GM12878 (cell line): ENCODE measurements at regions not wholly inside any gene's neighbourhood (a gene's known extent, or its start where the extent isn't known, plus 50 kb on each side); places are given as distances from the start of the nearest gene placed in this dataset.

Experiments
- ATAC-seq: fragments of 200-7000 bp; cut with Tn5 transposase; 3 replicates; pipeline ENCODE4 v1.9.1; 2020; ENCODE audit warnings: mild to moderate bottlenecking, moderate library complexity
- BruUV-seq: library from RNA; stranded (reverse); fragments of 400-500 nt; replicated peaks from 2 replicates; lab custom pipeline; 2021; lab: Mats Ljungman, UMichigan
- CTCF ChIA-PET: fragments of 300-600 bp; sonication (Branson Sonifier 250); formaldehyde crosslinking; extraction: SDS; loops from one replicate; lab custom pipeline; 2021; ENCODE audit warnings: inconsistent platforms; lab: Yijun Ruan, JAX
- POLR2A ChIA-PET: fragments of 350-600 bp; formaldehyde crosslinking; extraction: SDS; loops from one replicate; lab custom pipeline; 2021; ENCODE audit warnings: inconsistent platforms; lab: Charles Lee
- RAD21 ChIA-PET: fragments of 300-600 bp; sonication (Branson Sonifier 250); formaldehyde crosslinking; loops from one replicate; lab custom pipeline; 2023; ENCODE audit warnings: antibody characterized with exemption; ENCODE audit not compliant: unreplicated experiment; lab: Charles Lee
- SMC1A ChIA-PET: fragments of 300-600 bp; sonication (Branson Sonifier 250); formaldehyde crosslinking; loops from one replicate; lab custom pipeline; 2023; ENCODE audit not compliant: unreplicated experiment, uncharacterized antibody; lab: Charles Lee
- DNase-seq: peaks from one replicate; pipeline ENCODE4 v3.0.0-alpha.2; 2011; ENCODE audit warnings: low read depth, low spot score
- FAIRE-seq: peaks from 3 replicates; lab custom pipeline; 2011; peaks lifted over from hg19 to GRCh38; lab: Jason Lieb, UNC
- H2AFZ ChIP-seq: 2 replicates; pipeline ENCODE4 v1.6.0; 2011; ENCODE audit warnings: low read depth, low read length, control low read depth; ENCODE audit not compliant: control insufficient read depth
- H3K27ac ChIP-seq: 2 replicates; pipeline ENCODE4 v1.5.1; 2011; ENCODE audit warnings: control low read depth; ENCODE audit not compliant: control insufficient read depth, insufficient read depth
- H3K27me3 ChIP-seq, 2 experiments: replicated peaks in 1 of 2; 2 replicates each; pipeline versions ENCODE4 v1.6.0 to v1.6.1; 2011; ENCODE audit warnings: low read length in 1 of 2; ENCODE audit not compliant: control insufficient read depth in 2 of 2, insufficient read depth in 2 of 2
- H3K36me3 ChIP-seq, 2 experiments: 2 replicates each; pipeline ENCODE4 v1.5.1; 2011; ENCODE audit warnings: low read length in 1 of 2; ENCODE audit not compliant: control insufficient read depth in 2 of 2, insufficient read depth in 2 of 2
- H3K4me1 ChIP-seq: 2 replicates; pipeline ENCODE4 v1.6.1; 2011; ENCODE audit warnings: mild to moderate bottlenecking, low read length, moderate library complexity, mixed read lengths; ENCODE audit not compliant: control insufficient read depth, insufficient read depth
- H3K4me2 ChIP-seq: 2 replicates; pipeline ENCODE4 v1.6.0; 2011; ENCODE audit warnings: control low read depth; ENCODE audit not compliant: control insufficient read depth, insufficient read depth
- H3K4me3 ChIP-seq: fragments of 200-600 bp; sonication (generic); 2 replicates; pipeline ENCODE4 v1.5.1; 2016
- H3K79me2 ChIP-seq: 2 replicates; pipeline ENCODE4 v1.6.0; 2011; ENCODE audit warnings: low read length; ENCODE audit not compliant: control insufficient read depth, insufficient read depth
- H3K9ac ChIP-seq: 2 replicates; pipeline ENCODE4 v1.8.0; 2011; ENCODE audit warnings: low read length, control low read depth, mixed read lengths; ENCODE audit not compliant: control insufficient read depth, insufficient read depth
- H3K9me3 ChIP-seq: replicated peaks from 3 replicates; pipeline ENCODE4 v1.5.1; 2011; ENCODE audit warnings: mild to moderate bottlenecking, low read length; ENCODE audit not compliant: control insufficient read depth, insufficient read depth
- H4K20me1 ChIP-seq: 2 replicates; pipeline ENCODE4 v1.6.0; 2011; ENCODE audit not compliant: control insufficient read depth, insufficient read depth
- ASH2L ChIP-seq: fragments of 300-600, 200-600 bp; sonication (generic); IDR thresholded peaks from 2 replicates; pipeline ENCODE4 v1.6.1; 2017; ENCODE audit warnings: low read depth, mild to moderate bottlenecking, borderline replicate concordance
- CREM ChIP-seq: IDR thresholded peaks from 2 replicates; pipeline ENCODE4 v1.6.1; 2014; ENCODE audit warnings: antibody characterized with exemption, low read depth
- EP300 ChIP-seq, 2 experiments: fragments of 150-350 bp in 1 of 2; IDR thresholded peaks; 2 replicates each; pipeline ENCODE4 v1.6.1; 2011 to 2012; ENCODE audit warnings: low read depth in 2 of 2, low read length in 2 of 2, borderline replicate concordance in 1 of 2, improper control_type of control experiment in 1 of 2, inconsistent platforms in 1 of 2; ENCODE audit not compliant: control insufficient read depth in 1 of 2
- KLF5 ChIP-seq: fragments of 450-650 bp; IDR thresholded peaks from 2 replicates; pipeline ENCODE4 v1.6.1; 2014; ENCODE audit warnings: mild to moderate bottlenecking; ENCODE audit not compliant: partially characterized antibody
- MYC ChIP-seq: IDR thresholded peaks from 2 replicates; pipeline ENCODE4 v1.6.1; 2011; ENCODE audit warnings: mild to moderate bottlenecking, low read length, moderate library complexity, inconsistent platforms; ENCODE audit not compliant: insufficient read depth, insufficient replicate concordance, insufficient read length, severe bottlenecking
- NFYA ChIP-seq: IDR thresholded peaks from 2 replicates; pipeline ENCODE4 v1.6.1; 2011; ENCODE audit warnings: low read depth, mild to moderate bottlenecking, low read length, improper control_type of control experiment, borderline replicate concordance
- NR2C1 ChIP-seq: fragments of 450-650 bp; IDR thresholded peaks from 2 replicates; pipeline ENCODE4 v1.6.1; 2017; ENCODE audit warnings: antibody characterized with exemption, mild to moderate bottlenecking, moderate library complexity
- NR2C2 ChIP-seq: IDR thresholded peaks from 2 replicates; pipeline ENCODE4 v1.6.1; 2011; ENCODE audit warnings: borderline replicate concordance, low read depth; ENCODE audit not compliant: control insufficient read depth, insufficient read length
- SIX5 ChIP-seq: IDR thresholded peaks from 2 replicates; pipeline ENCODE4 v1.6.1; 2011; ENCODE audit warnings: mild to moderate bottlenecking, low read depth, low read length, moderate library complexity; ENCODE audit not compliant: severe bottlenecking
- SKIL ChIP-seq: fragments of 450-650 bp; IDR thresholded peaks from 2 replicates; pipeline ENCODE4 v1.6.1; 2017; ENCODE audit warnings: mild to moderate bottlenecking, low read depth, inconsistent platforms; ENCODE audit not compliant: poor library complexity, severe bottlenecking
- SMAD1 ChIP-seq: fragments of 450-650 bp; IDR thresholded peaks from 2 replicates; pipeline ENCODE4 v1.6.1; 2018; ENCODE audit warnings: mild to moderate bottlenecking, low read depth; ENCODE audit not compliant: partially characterized antibody
- SRF ChIP-seq, 2 experiments: IDR thresholded peaks; 2 replicates each; pipeline ENCODE4 v1.6.1; 2011; ENCODE audit warnings: low read depth in 2 of 2, low read length in 2 of 2, mild to moderate bottlenecking in 1 of 2, moderate library complexity in 1 of 2
- ZBTB4 ChIP-seq: fragments of 450-650 bp; formaldehyde crosslinking; IDR thresholded peaks from 2 replicates; pipeline ENCODE4 v1.4.0; 2022; ENCODE audit warnings: mild to moderate bottlenecking, moderate library complexity
- ZNF592 ChIP-seq: fragments of 450-650 bp; IDR thresholded peaks from 2 replicates; pipeline ENCODE4 v1.6.1; 2017; ENCODE audit warnings: mild to moderate bottlenecking, moderate library complexity
- ZZZ3 ChIP-seq: IDR thresholded peaks from 2 replicates; pipeline ENCODE4 v1.6.1; 2011; ENCODE audit warnings: low read depth; ENCODE audit not compliant: control insufficient read depth, insufficient read length
- WGBS: methylation state at CpG from one replicate; pipeline ENCODE4 v1.1.6; 2016; ENCODE audit warnings: low lambda C conversion rate; ENCODE audit not compliant: insufficient replicate concordance, insufficient coverage; ENCODE audit errors: missing lambda C conversion rate; 5-methylcytosine and 5-hydroxymethylcytosine counted together
- in situ Hi-C: fragments of 300-500 bp; cut with MboI; formaldehyde crosslinking; loops from 9 replicates; pipeline ENCODE4 v1.14.3; 2018; ENCODE audit warnings: mixed read lengths
- intact Hi-C: fragments of 100-400 bp; cut with micrococcal nuclease; formaldehyde crosslinking; loops from one replicate; pipeline ENCODE4 v1.14.2; 2022; ENCODE audit not compliant: unreplicated experiment

- DNase-seq (no peak), FAIRE-seq (no peak), ATAC-seq (no peak)
- no peaks in the 10 kb centered on the region for H3K36me3 ChIP-seq
- H3K9ac ChIP-seq = no peak overlapping the region
- H3K27ac ChIP-seq = no peak overlapping the region
- H4K20me1 ChIP-seq = no peaks in the 10 kb centered on the region
- POLR2A ChIA-PET = no interaction called here
- no peaks in the 10 kb centered on the region for H3K4me1 ChIP-seq
- RAD21 ChIA-PET = no interaction called here
- whole genome bisulfite sequencing = 23% methylated on average over 5 of the region's 5 CpGs
- intact Hi-C loops (no loop called here), in situ Hi-C loops (no loop called here)
- H3K79me2 ChIP-seq = no peaks in the 10 kb centered on the region
- no peak overlapping the region for H2AFZ ChIP-seq
- no peaks in the 10 kb centered on the region for H3K27me3 ChIP-seq
- no TSS peak for BruUV-seq
- H3K4me3 ChIP-seq = no peak overlapping the region
- CTCF ChIA-PET = no interaction called here
- no peak overlapping the region for H3K4me2 ChIP-seq
- SMC1A ChIA-PET = no interaction called here
- H3K9me3 ChIP-seq = no peaks in the 10 kb centered on the region
- TF ChIP-seq NR2C1 (no peak), SMAD1 (no peak), CREM (no peak), SRF (IDR thresholded peaks at IDR 0.05; ENCODE audit: low read depth in 2 of 2, low read length in 2 of 2) (no peak), ZBTB4 (CRISPR knock-in tag) (no peak), EP300 (IDR thresholded peaks at IDR 0.05; ENCODE audit: borderline replicate concordance in 1 of 2, control insufficient read depth in 1 of 2, low read depth in 2 of 2, low read length in 2 of 2) (no peak), ZNF592 (no peak), ZZZ3 (no peak), SKIL (no peak), SIX5 (no peak), NR2C2 (no peak), KLF5 (no peak), MYC (no peak), ASH2L (no peak), NFYA (no peak)
Measured at GRCh38 chr16:48024042-48024441, 131.8 kb downstream of the ABCC12 start.
